WTC11 (cell line): ENCODE measurements at regions not wholly inside any gene's neighbourhood (a gene's known extent, or its start where the extent isn't known, plus 50 kb on each side); places are given as distances from the start of the nearest gene placed in this dataset.

Experiments used
- ATAC-seq: fragments of 200-7000 bp; cut with Tn5 transposase; 2 replicates; pipeline ENCODE4 v1.10.0; 2021; ENCODE audit warnings: mild to moderate bottlenecking, moderate library complexity
- CTCF ChIA-PET: fragments of 300-600 bp; sonication (Branson Sonifier 250); formaldehyde crosslinking; loops from one replicate; lab custom pipeline; 2021; ENCODE audit warnings: antibody characterized with exemption; lab: Charles Lee
- POLR2A ChIA-PET: fragments of 350-600 bp; sonication (Branson Sonifier 250); formaldehyde crosslinking; loops from one replicate; lab custom pipeline; 2021; ENCODE audit warnings: antibody characterized with exemption; lab: Charles Lee
- DNase-seq: peaks from one replicate; pipeline ENCODE4 v3.0.0; 2021; ENCODE audit warnings: low spot score
- H3K27ac Mint-ChIP-seq: 2 replicates; pipeline ENCODE4 v1.8.0; 2021; ENCODE audit warnings: mixed read lengths
- H3K27me3 Mint-ChIP-seq: 2 replicates; pipeline ENCODE4 v1.8.0; 2021; ENCODE audit warnings: low read depth, mild to moderate bottlenecking, moderate library complexity, mixed read lengths
- H3K36me3 Mint-ChIP-seq: 2 replicates; pipeline ENCODE4 v1.8.0; 2021; ENCODE audit warnings: mixed read lengths
- H3K4me1 Mint-ChIP-seq: 2 replicates; pipeline ENCODE4 v1.8.0; 2022; ENCODE audit warnings: mixed read lengths
- H3K4me3 Mint-ChIP-seq: 2 replicates; pipeline ENCODE4 v1.8.0; 2021; ENCODE audit warnings: mild to moderate bottlenecking, moderate library complexity, mixed read lengths
- H3K9me3 Mint-ChIP-seq: 2 replicates; pipeline ENCODE4 v1.8.0; 2021; ENCODE audit warnings: mixed read lengths
- ATF1 ChIP-seq: sonication (generic); formaldehyde crosslinking; IDR thresholded peaks from 2 replicates; pipeline ENCODE4 v1.8.1; 2023; ENCODE audit warnings: mild to moderate bottlenecking, moderate library complexity, missing genetic modification reagents
- CREM ChIP-seq: sonication (generic); formaldehyde crosslinking; IDR thresholded peaks from 2 replicates; pipeline ENCODE4 v1.8.1; 2022; ENCODE audit warnings: mild to moderate bottlenecking, missing genetic modification reagents, moderate library complexity
- FOXJ3 ChIP-seq: sonication (generic); formaldehyde crosslinking; IDR thresholded peaks from 2 replicates; pipeline ENCODE4 v1.9.0; 2021; ENCODE audit warnings: missing genetic modification reagents, mild to moderate bottlenecking, borderline replicate concordance
- GABPB1 ChIP-seq: sonication (generic); formaldehyde crosslinking; IDR thresholded peaks from 2 replicates; pipeline ENCODE4 v1.8.1; 2023; ENCODE audit warnings: mild to moderate bottlenecking, missing genetic modification reagents
- GTF2I ChIP-seq: fragments of 250-450 bp; sonication (Bioruptor Pico); conservative IDR thresholded peaks from 2 replicates; pipeline ENCODE4 v1.4.0; 2021; ENCODE audit warnings: mild to moderate bottlenecking
- KAT7 ChIP-seq: sonication (generic); formaldehyde crosslinking; IDR thresholded peaks from 2 replicates; pipeline ENCODE4 v1.8.1; 2023; ENCODE audit warnings: missing genetic modification reagents, mild to moderate bottlenecking, borderline replicate concordance
- MYBL2 ChIP-seq: sonication (generic); formaldehyde crosslinking; IDR thresholded peaks from 2 replicates; pipeline ENCODE4 v1.8.1; 2023; ENCODE audit warnings: mild to moderate bottlenecking, moderate library complexity, missing genetic modification reagents
- NFATC4 ChIP-seq: fragments of 250-450 bp; sonication (Bioruptor Pico); IDR thresholded peaks from 2 replicates; pipeline ENCODE4 v1.9.0; 2021; ENCODE audit warnings: mild to moderate bottlenecking
- OVOL2 ChIP-seq: fragments of 250-450 bp; sonication (Bioruptor Pico); IDR thresholded peaks from 2 replicates; pipeline ENCODE4 v1.9.0; 2021; ENCODE audit warnings: mild to moderate bottlenecking, borderline replicate concordance
- SP1 ChIP-seq: sonication (generic); formaldehyde crosslinking; conservative IDR thresholded peaks from 2 replicates; pipeline ENCODE4 v1.8.1; 2022; ENCODE audit warnings: missing genetic modification reagents
- ZNF138 ChIP-seq: sonication (generic); formaldehyde crosslinking; conservative IDR thresholded peaks from 2 replicates; pipeline ENCODE4 v1.8.1; 2022; ENCODE audit warnings: mild to moderate bottlenecking, moderate library complexity, missing genetic modification reagents
- ZNF396 ChIP-seq: fragments of 250-450 bp; sonication (Bioruptor Pico); IDR thresholded peaks from 2 replicates; pipeline ENCODE4 v1.8.0; 2021; ENCODE audit warnings: mild to moderate bottlenecking, moderate library complexity, borderline replicate concordance
- TF ChIP-seq, protein P1 (sequence below): fragments of 200-600 bp; IDR thresholded peaks from 2 replicates; pipeline ENCODE4 v1.8.0; 2022; ENCODE audit warnings: antibody characterized with exemption
- TF ChIP-seq, protein P2 (sequence below): sonication (generic); formaldehyde crosslinking; conservative IDR thresholded peaks from 2 replicates; pipeline ENCODE4 v1.8.1; 2023; ENCODE audit warnings: mild to moderate bottlenecking, low read depth, missing genetic modification reagents, moderate library complexity
- TF ChIP-seq, protein P3 (sequence below): fragments of 250-450 bp; sonication (Bioruptor Pico); IDR thresholded peaks from 2 replicates; pipeline ENCODE4 v1.9.0; 2021; ENCODE audit warnings: mild to moderate bottlenecking
- TF ChIP-seq, protein P4 (sequence below): sonication (generic); formaldehyde crosslinking; IDR thresholded peaks from 2 replicates; pipeline ENCODE4 v1.8.1; 2022; ENCODE audit warnings: missing genetic modification reagents, borderline replicate concordance
- TF ChIP-seq, protein P5 (sequence below): sonication (generic); formaldehyde crosslinking; IDR thresholded peaks from 2 replicates; pipeline ENCODE4 v1.8.1; 2022; ENCODE audit warnings: mild to moderate bottlenecking, missing genetic modification reagents, moderate library complexity, borderline replicate concordance
- TF ChIP-seq, protein P6 (sequence below): sonication (generic); formaldehyde crosslinking; IDR thresholded peaks from 2 replicates; pipeline ENCODE4 v1.8.1; 2023; ENCODE audit warnings: mild to moderate bottlenecking, missing genetic modification reagents, moderate library complexity

DNA sequence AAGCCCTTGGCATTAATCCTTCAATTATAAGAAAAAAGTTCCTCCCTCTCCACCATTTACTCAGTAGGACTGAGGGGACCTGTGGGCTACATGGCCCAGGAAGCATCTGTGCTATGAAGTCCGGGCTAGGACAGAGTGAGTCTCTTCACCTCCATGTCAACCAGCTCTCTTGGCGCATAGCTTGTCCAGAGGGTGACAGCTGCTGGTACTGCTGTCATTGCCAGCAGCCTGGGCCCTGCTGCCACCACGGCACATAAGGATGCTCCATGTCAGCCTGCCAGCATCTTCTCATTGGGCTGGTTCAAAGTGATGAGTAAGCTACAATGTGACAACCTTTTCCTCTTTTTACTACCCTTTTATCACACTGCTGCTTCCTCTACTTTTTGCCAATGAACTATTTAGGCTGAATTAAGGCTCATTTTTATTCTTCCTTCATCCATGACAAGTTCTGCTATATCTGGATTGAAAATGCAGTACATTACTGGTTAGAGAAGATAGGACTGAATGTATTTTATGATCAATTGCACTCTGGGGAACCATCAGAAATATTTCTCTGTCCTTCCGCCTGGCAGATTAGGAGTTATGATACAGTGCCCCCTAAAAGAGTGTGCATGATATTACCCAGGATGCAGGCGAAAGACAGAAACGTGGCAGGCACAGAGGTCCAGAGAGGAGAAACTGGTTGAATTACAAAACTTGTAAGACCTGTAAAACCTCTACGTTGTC, 258.9 kb upstream of the TNP1 start:
- H3K4me3 Mint-ChIP-seq = no peak overlapping the region
- ATAC-seq (no peak), DNase-seq (no peak)
- CTCF ChIA-PET = interaction anchor here (0.6 to 0.8 kb wide), 2 partner anchors 331 to 424 kb away, joined by 3 to 5 read pairs; partner anchors contain the start of gene IGFBP5
- TF ChIP-seq MYBL2 (CRISPR knock-in tag) (no peak), KAT7 (CRISPR knock-in tag) (no peak), FOXJ3 (CRISPR knock-in tag) (no peak), OVOL2 (CRISPR knock-in tag) (no peak), ATF1 (no peak), GABPB1 (CRISPR knock-in tag) (no peak), ZNF138 (CRISPR knock-in tag) (no peak), NFATC4 (CRISPR knock-in tag) (no peak), SP1 (CRISPR knock-in tag) (no peak), CREM (CRISPR knock-in tag) (no peak), ZNF396 (CRISPR knock-in tag) (no peak)
- TF ChIP-seq, protein P1, sequence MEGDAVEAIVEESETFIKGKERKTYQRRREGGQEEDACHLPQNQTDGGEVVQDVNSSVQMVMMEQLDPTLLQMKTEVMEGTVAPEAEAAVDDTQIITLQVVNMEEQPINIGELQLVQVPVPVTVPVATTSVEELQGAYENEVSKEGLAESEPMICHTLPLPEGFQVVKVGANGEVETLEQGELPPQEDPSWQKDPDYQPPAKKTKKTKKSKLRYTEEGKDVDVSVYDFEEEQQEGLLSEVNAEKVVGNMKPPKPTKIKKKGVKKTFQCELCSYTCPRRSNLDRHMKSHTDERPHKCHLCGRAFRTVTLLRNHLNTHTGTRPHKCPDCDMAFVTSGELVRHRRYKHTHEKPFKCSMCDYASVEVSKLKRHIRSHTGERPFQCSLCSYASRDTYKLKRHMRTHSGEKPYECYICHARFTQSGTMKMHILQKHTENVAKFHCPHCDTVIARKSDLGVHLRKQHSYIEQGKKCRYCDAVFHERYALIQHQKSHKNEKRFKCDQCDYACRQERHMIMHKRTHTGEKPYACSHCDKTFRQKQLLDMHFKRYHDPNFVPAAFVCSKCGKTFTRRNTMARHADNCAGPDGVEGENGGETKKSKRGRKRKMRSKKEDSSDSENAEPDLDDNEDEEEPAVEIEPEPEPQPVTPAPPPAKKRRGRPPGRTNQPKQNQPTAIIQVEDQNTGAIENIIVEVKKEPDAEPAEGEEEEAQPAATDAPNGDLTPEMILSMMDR = no peak
- TF ChIP-seq, protein P2, sequence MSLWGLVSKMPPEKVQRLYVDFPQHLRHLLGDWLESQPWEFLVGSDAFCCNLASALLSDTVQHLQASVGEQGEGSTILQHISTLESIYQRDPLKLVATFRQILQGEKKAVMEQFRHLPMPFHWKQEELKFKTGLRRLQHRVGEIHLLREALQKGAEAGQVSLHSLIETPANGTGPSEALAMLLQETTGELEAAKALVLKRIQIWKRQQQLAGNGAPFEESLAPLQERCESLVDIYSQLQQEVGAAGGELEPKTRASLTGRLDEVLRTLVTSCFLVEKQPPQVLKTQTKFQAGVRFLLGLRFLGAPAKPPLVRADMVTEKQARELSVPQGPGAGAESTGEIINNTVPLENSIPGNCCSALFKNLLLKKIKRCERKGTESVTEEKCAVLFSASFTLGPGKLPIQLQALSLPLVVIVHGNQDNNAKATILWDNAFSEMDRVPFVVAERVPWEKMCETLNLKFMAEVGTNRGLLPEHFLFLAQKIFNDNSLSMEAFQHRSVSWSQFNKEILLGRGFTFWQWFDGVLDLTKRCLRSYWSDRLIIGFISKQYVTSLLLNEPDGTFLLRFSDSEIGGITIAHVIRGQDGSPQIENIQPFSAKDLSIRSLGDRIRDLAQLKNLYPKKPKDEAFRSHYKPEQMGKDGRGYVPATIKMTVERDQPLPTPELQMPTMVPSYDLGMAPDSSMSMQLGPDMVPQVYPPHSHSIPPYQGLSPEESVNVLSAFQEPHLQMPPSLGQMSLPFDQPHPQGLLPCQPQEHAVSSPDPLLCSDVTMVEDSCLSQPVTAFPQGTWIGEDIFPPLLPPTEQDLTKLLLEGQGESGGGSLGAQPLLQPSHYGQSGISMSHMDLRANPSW (CRISPR knock-in tag) = no peak
- TF ChIP-seq, protein P3, sequence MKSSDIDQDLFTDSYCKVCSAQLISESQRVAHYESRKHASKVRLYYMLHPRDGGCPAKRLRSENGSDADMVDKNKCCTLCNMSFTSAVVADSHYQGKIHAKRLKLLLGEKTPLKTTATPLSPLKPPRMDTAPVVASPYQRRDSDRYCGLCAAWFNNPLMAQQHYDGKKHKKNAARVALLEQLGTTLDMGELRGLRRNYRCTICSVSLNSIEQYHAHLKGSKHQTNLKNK (CRISPR knock-in tag) = no peak
- TF ChIP-seq, protein P4, sequence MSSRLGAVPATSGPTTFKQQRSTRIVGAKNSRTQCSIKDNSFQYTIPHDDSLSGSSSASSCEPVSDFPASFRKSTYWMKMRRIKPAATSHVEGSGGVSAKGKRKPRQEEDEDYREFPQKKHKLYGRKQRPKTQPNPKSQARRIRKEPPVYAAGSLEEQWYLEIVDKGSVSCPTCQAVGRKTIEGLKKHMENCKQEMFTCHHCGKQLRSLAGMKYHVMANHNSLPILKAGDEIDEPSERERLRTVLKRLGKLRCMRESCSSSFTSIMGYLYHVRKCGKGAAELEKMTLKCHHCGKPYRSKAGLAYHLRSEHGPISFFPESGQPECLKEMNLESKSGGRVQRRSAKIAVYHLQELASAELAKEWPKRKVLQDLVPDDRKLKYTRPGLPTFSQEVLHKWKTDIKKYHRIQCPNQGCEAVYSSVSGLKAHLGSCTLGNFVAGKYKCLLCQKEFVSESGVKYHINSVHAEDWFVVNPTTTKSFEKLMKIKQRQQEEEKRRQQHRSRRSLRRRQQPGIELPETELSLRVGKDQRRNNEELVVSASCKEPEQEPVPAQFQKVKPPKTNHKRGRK (CRISPR knock-in tag) = no peak
- TF ChIP-seq, protein P5, sequence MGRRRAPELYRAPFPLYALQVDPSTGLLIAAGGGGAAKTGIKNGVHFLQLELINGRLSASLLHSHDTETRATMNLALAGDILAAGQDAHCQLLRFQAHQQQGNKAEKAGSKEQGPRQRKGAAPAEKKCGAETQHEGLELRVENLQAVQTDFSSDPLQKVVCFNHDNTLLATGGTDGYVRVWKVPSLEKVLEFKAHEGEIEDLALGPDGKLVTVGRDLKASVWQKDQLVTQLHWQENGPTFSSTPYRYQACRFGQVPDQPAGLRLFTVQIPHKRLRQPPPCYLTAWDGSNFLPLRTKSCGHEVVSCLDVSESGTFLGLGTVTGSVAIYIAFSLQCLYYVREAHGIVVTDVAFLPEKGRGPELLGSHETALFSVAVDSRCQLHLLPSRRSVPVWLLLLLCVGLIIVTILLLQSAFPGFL (CRISPR knock-in tag) = no peak
- H3K36me3 Mint-ChIP-seq = no peaks in the 10 kb centered on the region
- no peak overlapping the region for H3K27ac Mint-ChIP-seq
- POLR2A ChIA-PET = no interaction called here
- no peaks in the 10 kb centered on the region for H3K9me3 Mint-ChIP-seq
- no peaks in the 10 kb centered on the region for H3K4me1 Mint-ChIP-seq
- H3K27me3 Mint-ChIP-seq = no peaks in the 10 kb centered on the region; the same call in 1 of the 2 replicates

DNA sequence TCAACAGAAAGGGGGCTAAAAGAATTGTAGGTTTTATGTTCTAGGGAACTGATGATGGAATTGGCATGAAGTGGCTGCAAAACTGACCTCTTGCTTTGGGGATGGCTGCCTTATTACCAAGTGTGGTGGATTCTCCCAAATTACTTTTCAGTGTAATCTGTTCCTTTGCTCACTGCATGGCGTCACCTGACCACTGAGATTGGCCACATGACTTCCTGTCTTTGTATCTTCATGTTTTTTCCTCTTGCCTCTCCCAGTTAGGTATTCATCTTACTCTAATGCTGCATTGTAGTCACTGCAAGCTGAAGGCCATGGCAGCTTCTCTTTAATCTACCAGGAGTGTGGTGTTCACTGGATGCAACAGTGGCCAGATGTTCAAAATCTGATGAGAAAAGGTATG, 257.7 kb upstream of the TNP1 start:
- Mint-ChIP-seq H3K36me3 (no peaks in the 10 kb centered on the region), H3K9me3 (no peaks in the 10 kb centered on the region), H3K27ac (no peak overlapping the region), H3K4me3 (no peak overlapping the region), H3K27me3 (no peaks in the 10 kb centered on the region; the same call in 1 of the 2 replicates), H3K4me1 (no peaks in the 10 kb centered on the region)
- no peak for DNase-seq
- ChIA-PET POLR2A (interaction anchor here (0.5 kb wide), 1 partner anchor 16 kb away, joined by 3 read pairs; no protein-coding TSS in a partner anchor), CTCF (interaction anchor here (0.6 kb wide), 1 partner anchor 422 kb away, joined by 4 read pairs; the partner anchor contains the start of gene IGFBP5)
- TF ChIP-seq, protein P6, sequence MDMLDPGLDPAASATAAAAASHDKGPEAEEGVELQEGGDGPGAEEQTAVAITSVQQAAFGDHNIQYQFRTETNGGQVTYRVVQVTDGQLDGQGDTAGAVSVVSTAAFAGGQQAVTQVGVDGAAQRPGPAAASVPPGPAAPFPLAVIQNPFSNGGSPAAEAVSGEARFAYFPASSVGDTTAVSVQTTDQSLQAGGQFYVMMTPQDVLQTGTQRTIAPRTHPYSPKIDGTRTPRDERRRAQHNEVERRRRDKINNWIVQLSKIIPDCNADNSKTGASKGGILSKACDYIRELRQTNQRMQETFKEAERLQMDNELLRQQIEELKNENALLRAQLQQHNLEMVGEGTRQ (CRISPR knock-in tag) = peak; percentile 48; the same call in 1 of the 2 replicates
- TF ChIP-seq GTF2I (CRISPR knock-in tag) = no peak
- no peak for ATAC-seq
